Esophagus squamous epithelium (tissue), 5 donors: ENCODE measurements at regions not wholly inside any gene's neighbourhood (a gene's known extent, or its start where the extent isn't known, plus 50 kb on each side); places are given as distances from the start of the nearest gene placed in this dataset.

Experiments
- DNase-seq: peaks from one replicate; lab custom pipeline; 2025; lab: John Stamatoyannopoulos, UW
- H3K27ac ChIP-seq, 4 donors: fragments of 200-600 bp; sonication (generic); one replicate each; pipeline ENCODE4 v1.5.1; 2016 to 2019; ENCODE audit warnings: mild to moderate bottlenecking in 1 of 4
- H3K27me3 ChIP-seq, 4 donors: fragments of 200-600 bp; sonication (generic); 1 replicate in 3 of 4; 2 replicates in 1 of 4; pipeline versions ENCODE4 v1.5.1 to v1.6.0; 2017 to 2021; ENCODE audit warnings: antibody characterized with exemption in 1 of 4
- H3K36me3 ChIP-seq, 3 donors: fragments of 200-600 bp; sonication (generic); one replicate each; pipeline ENCODE4 v1.5.1; 2016 to 2019
- H3K4me1 ChIP-seq, 3 donors: fragments of 200-600 bp; sonication (generic); one replicate each; pipeline ENCODE4 v1.5.1; 2017 to 2019
- H3K4me3 ChIP-seq, 4 donors: fragments of 200-600 bp; sonication (generic); 1 replicate in 3 of 4; 2 replicates in 1 of 4; pipeline ENCODE4 v1.5.1; 2016 to 2019; ENCODE audit warnings: mild to moderate bottlenecking in 2 of 4, moderate library complexity in 1 of 4
- H3K9me3 ChIP-seq, 3 donors: fragments of 200-600 bp; sonication (generic); one replicate each; pipeline ENCODE4 v1.5.1; 2016 to 2019
- CTCF ChIP-seq, 6 experiments: fragments of 450-650 bp in 4 of 6; fragments of 200-600 bp in 2 of 6; sonication (generic) in 2 of 6; IDR thresholded peaks; one replicate each; pipeline ENCODE4 v1.5.1; 2016 to 2019; ENCODE audit warnings: antibody characterized with exemption in 6 of 6, mild to moderate bottlenecking in 4 of 6, moderate library complexity in 4 of 6
- POLR2A ChIP-seq, 4 donors: fragments of 450-650 bp; IDR thresholded peaks; one replicate each; pipeline ENCODE4 v1.6.1; 2017; ENCODE audit warnings: antibody characterized with exemption in 4 of 4, mild to moderate bottlenecking in 4 of 4, moderate library complexity in 3 of 4
- WGBS, 2 donors: methylation state at CpG; one replicate each; pipeline ENCODE4 v1.1.5; 2018; 5-methylcytosine and 5-hydroxymethylcytosine counted together
- intact Hi-C: fragments of 100-400 bp; cut with DNase I; formaldehyde crosslinking; loops from one replicate; pipeline ENCODE4 v1.15.0; 2022
- donor health status: DM: yes; HTN: yes; CAD: no.

- Histone ChIP-seq H3K27ac (no peak overlapping the region), H3K27me3 (peaks cover 0 to 6% (median 0%) of the 10 kb centered on the region in 4 donors), H3K36me3 (no peaks in the 10 kb centered on the region), H3K4me3 (no peak overlapping the region), H3K4me1 (peaks cover 0 to 6% (median 0%) of the 10 kb centered on the region in 3 donors), H3K9me3 (no peaks in the 10 kb centered on the region)
- intact Hi-C loops: no loop called here
- TF ChIP-seq CTCF (IDR thresholded peaks at IDR 0.05) (no peak), POLR2A (IDR thresholded peaks at IDR 0.05) (no peak)
- no peak for DNase-seq
- 38 to 51% methylated on average over 8 of the region's 8 CpGs for WGBS, 2 donors
These were observed 385.3 kb upstream of the ADARB2 start for GRCh38 chr10:2122431-2123124.

GRCh38 chr10:2121929-2122328, 384.6 kb upstream of the ADARB2 start:
- 14 to 18% methylated on average over 5 of the region's 5 CpGs for WGBS, 2 donors
- TF ChIP-seq CTCF (IDR thresholded peaks at IDR 0.05): no peak
- Histone ChIP-seq H3K9me3 (no peaks in the 10 kb centered on the region), H3K4me3 (no peak overlapping the region), H3K27ac (no peak overlapping the region), H3K27me3 (peaks cover 0 to 5% (median 0%) of the 10 kb centered on the region in 4 donors), H3K4me1 (peaks cover 0 to 6% (median 0%) of the 10 kb centered on the region in 3 donors), H3K36me3 (no peaks in the 10 kb centered on the region)
- no peak for DNase-seq
- intact Hi-C loops: no loop called here

GRCh38 chr10:2121315-2121714, 384.0 kb upstream of the ADARB2 start:
- H3K27ac ChIP-seq: no peak overlapping the region
- peaks cover 0 to 6% (median 0%) of the 10 kb centered on the region in 3 donors for H3K4me1 ChIP-seq
- TF ChIP-seq CTCF (IDR thresholded peaks at IDR 0.05) (no peak), POLR2A (IDR thresholded peaks at IDR 0.05) (no peak)
- no peaks in the 10 kb centered on the region for H3K9me3 ChIP-seq
- WGBS, 2 donors: 80 to 100% methylated on average over 1 of the region's 1 CpG
- intact Hi-C loops: no loop called here
- H3K4me3 ChIP-seq: no peak overlapping the region
- DNase-seq: no peak
- no peaks in the 10 kb centered on the region for H3K36me3 ChIP-seq
- peaks cover 0 to 4% (median 0%) of the 10 kb centered on the region in 4 donors for H3K27me3 ChIP-seq

- Histone ChIP-seq H3K4me3 (no peak overlapping the region), H3K27ac (no peak overlapping the region), H3K27me3 (peaks cover 0 to 4% (median 0%) of the 10 kb centered on the region in 4 donors), H3K36me3 (no peaks in the 10 kb centered on the region), H3K4me1 (peaks cover 0 to 6% (median 0%) of the 10 kb centered on the region in 3 donors), H3K9me3 (no peaks in the 10 kb centered on the region)
- TF ChIP-seq POLR2A (IDR thresholded peaks at IDR 0.05) (no peak), CTCF (IDR thresholded peaks at IDR 0.05) (no peak)
- 44 to 67% methylated on average over 4 to 9 of the region's 9 CpGs for WGBS, 2 donors
- intact Hi-C loops: no loop called here
- DNase-seq: no peak
These were observed 383.4 kb upstream of the ADARB2 start for GRCh38 chr10:2120746-2121145.

GRCh38 chr10:2119316-2119715, 382.0 kb upstream of the ADARB2 start:
- Histone ChIP-seq H3K9me3 (no peaks in the 10 kb centered on the region), H3K4me1 (peaks cover 0 to 6% (median 0%) of the 10 kb centered on the region in 3 donors), H3K27me3 (peaks cover 0 to 4% (median 0%) of the 10 kb centered on the region in 4 donors), H3K4me3 (no peak overlapping the region), H3K36me3 (no peaks in the 10 kb centered on the region), H3K27ac (no peak overlapping the region)
- TF ChIP-seq CTCF (IDR thresholded peaks at IDR 0.05) (no peak), POLR2A (IDR thresholded peaks at IDR 0.05) (no peak)
- WGBS, 2 donors: 33 to 49% methylated on average over 5 to 6 of the region's 6 CpGs
- intact Hi-C loops: no loop called here
- DNase-seq: no peak
